Esophagus muscularis mucosa (tissue), 4 donors: ENCODE measurements at regions not wholly inside any gene's neighbourhood (a gene's known extent, or its start where the extent isn't known, plus 50 kb on each side); places are given as distances from the start of the nearest gene placed in this dataset.
A peak's percentile ranks its signal among the peaks of the same experiment; 100 is the strongest.

Experiments
- DNase-seq: peaks from one replicate; pipeline ENCODE4 v3.0.0-alpha.2; 2017; ENCODE audit errors: extremely low spot score
- H3K27ac ChIP-seq, 4 donors: fragments of 200-600 bp; sonication (generic); replicated peaks in 1 of 4; 1 replicate in 3 of 4; 2 replicates in 1 of 4; pipeline ENCODE4 v1.5.1; 2016 to 2019; ENCODE audit warnings: mild to moderate bottlenecking in 1 of 4
- H3K27me3 ChIP-seq, 4 donors: fragments of 200-600 bp; sonication (generic); one replicate each; pipeline versions ENCODE4 v1.5.1 to v1.6.0; 2016 to 2019
- H3K36me3 ChIP-seq, 4 donors: fragments of 200-600 bp; sonication (generic); one replicate each; pipeline ENCODE4 v1.5.1; 2016 to 2019
- H3K4me1 ChIP-seq, 4 donors: fragments of 200-600 bp; sonication (generic); one replicate each; pipeline ENCODE4 v1.5.1; 2016 to 2019
- H3K4me3 ChIP-seq, 4 donors: fragments of 200-600 bp; sonication (generic); 1 replicate in 2 of 4; 2 replicates in 2 of 4; pipeline ENCODE4 v1.5.1; 2016 to 2019; ENCODE audit warnings: mild to moderate bottlenecking in 4 of 4, moderate library complexity in 1 of 4
- H3K9me3 ChIP-seq, 4 donors: fragments of 200-600 bp; sonication (generic); 1 replicate in 3 of 4; 2 replicates in 1 of 4; pipeline ENCODE4 v1.5.1; 2016 to 2019
- CTCF ChIP-seq, 3 experiments: fragments of 200-600 bp in 2 of 3; fragments of 450-650 bp in 1 of 3; sonication (generic) in 2 of 3; IDR thresholded peaks; one replicate each; pipeline ENCODE4 v1.5.1; 2017 to 2019; ENCODE audit warnings: antibody characterized with exemption in 3 of 3, mild to moderate bottlenecking in 2 of 3, moderate library complexity in 1 of 3
- EP300 ChIP-seq: sonication (generic); formaldehyde crosslinking; IDR thresholded peaks from one replicate; pipeline ENCODE4 v1.6.1; 2017; ENCODE audit warnings: antibody characterized with exemption
- POLR2A ChIP-seq: fragments of 450-650 bp; IDR thresholded peaks from one replicate; pipeline ENCODE4 v1.6.1; 2017; ENCODE audit warnings: antibody characterized with exemption, moderate library complexity, mild to moderate bottlenecking, low read depth
- POLR2AphosphoS5 ChIP-seq, 2 donors: sonication (generic); formaldehyde crosslinking; IDR thresholded peaks; one replicate each; pipeline ENCODE4 v1.6.1; 2017; ENCODE audit warnings: antibody characterized with exemption in 2 of 2
- WGBS: methylation state at CpG from one replicate; pipeline ENCODE4 v1.1.5; 2018; 5-methylcytosine and 5-hydroxymethylcytosine counted together
- intact Hi-C: fragments of 100-400 bp; cut with DNase I; formaldehyde crosslinking; loops from one replicate; pipeline ENCODE4 v1.15.1; 2023

GRCh38 chr22:47847131-47847890 is 1084.9 kb downstream of the TBC1D22A start:
- intact Hi-C loops = no loop called here
- Histone ChIP-seq H3K36me3 (no peaks in the 10 kb centered on the region), H3K4me3 (no peak overlapping the region), H3K27ac (no peak overlapping the region), H3K27me3 (peaks cover 0 to 45% (median 0%) of the 10 kb centered on the region in 4 donors), H3K9me3 (no peaks in the 10 kb centered on the region), H3K4me1 (no peaks in the 10 kb centered on the region)
- DNase-seq = peak; percentile 72
- WGBS = 42% methylated on average over 7 of the region's 8 CpGs
- TF ChIP-seq EP300 (no peak), POLR2AphosphoS5 (IDR thresholded peaks at IDR 0.05) (no peak)

GRCh38 chr22:47846206-47846605 is 1083.8 kb downstream of the TBC1D22A start:
- TF ChIP-seq EP300 (no peak), POLR2AphosphoS5 (IDR thresholded peaks at IDR 0.05) (no peak), POLR2A (no peak), CTCF (IDR thresholded peaks at IDR 0.05) (no peak)
- 70% methylated on average over 2 of the region's 2 CpGs for WGBS
- intact Hi-C loops = no loop called here

GRCh38 chr22:47842119-47842518 is 1079.7 kb downstream of the TBC1D22A start:
- Histone ChIP-seq H3K27ac (no peak overlapping the region), H3K9me3 (peaks cover 0 to 9% (median 0%) of the 10 kb centered on the region in 4 donors), H3K36me3 (no peaks in the 10 kb centered on the region), H3K4me1 (no peaks in the 10 kb centered on the region), H3K27me3 (peaks cover 0 to 50% (median 0%) of the 10 kb centered on the region in 4 donors), H3K4me3 (no peak overlapping the region)
- WGBS = 45% methylated on average over 8 of the region's 10 CpGs
- no peak for TF ChIP-seq POLR2A
- no peak for TF ChIP-seq POLR2AphosphoS5 (IDR thresholded peaks at IDR 0.05)
- no peak for TF ChIP-seq EP300
- TF ChIP-seq CTCF (IDR thresholded peaks at IDR 0.05) = no peak
- DNase-seq = no peak
- intact Hi-C loops = no loop called here

More at GRCh38 chr22:47846206-47846605, 1083.8 kb downstream of the TBC1D22A start:
- no peaks in the 10 kb centered on the region for H3K9me3 ChIP-seq
- H3K4me3 ChIP-seq = no peak overlapping the region
- H3K4me1 ChIP-seq = no peaks in the 10 kb centered on the region
- DNase-seq = no peak
- H3K27ac ChIP-seq = no peak overlapping the region
- peaks cover 0 to 56% (median 0%) of the 10 kb centered on the region in 4 donors for H3K27me3 ChIP-seq
- H3K36me3 ChIP-seq = no peaks in the 10 kb centered on the region

GRCh38 chr22:47841156-47841555 is 1078.7 kb downstream of the TBC1D22A start:
- no peak overlapping the region for H3K27ac ChIP-seq
- peaks cover 0 to 9% (median 0%) of the 10 kb centered on the region in 4 donors for H3K9me3 ChIP-seq
- WGBS = 33% methylated on average over 3 of the region's 3 CpGs
- H3K4me3 ChIP-seq = no peak overlapping the region
- TF ChIP-seq POLR2A (no peak), CTCF (IDR thresholded peaks at IDR 0.05) (no peak), EP300 (no peak), POLR2AphosphoS5 (IDR thresholded peaks at IDR 0.05) (no peak)
- H3K36me3 ChIP-seq = no peaks in the 10 kb centered on the region
- intact Hi-C loops = no loop called here
- no peak for DNase-seq
- no peaks in the 10 kb centered on the region for H3K4me1 ChIP-seq
- H3K27me3 ChIP-seq = peaks cover 0 to 50% (median 0%) of the 10 kb centered on the region in 4 donors

- no peak for TF ChIP-seq POLR2AphosphoS5 (IDR thresholded peaks at IDR 0.05)
- TF ChIP-seq CTCF (IDR thresholded peaks at IDR 0.05) = no peak
- TF ChIP-seq POLR2A = no peak
- intact Hi-C loops = no loop called here
- Histone ChIP-seq H3K9me3 (peaks cover 0 to 9% (median 0%) of the 10 kb centered on the region in 4 donors), H3K27me3 (peaks cover 0 to 50% (median 0%) of the 10 kb centered on the region in 4 donors), H3K4me3 (no peak overlapping the region), H3K27ac (no peak overlapping the region), H3K36me3 (no peaks in the 10 kb centered on the region), H3K4me1 (no peaks in the 10 kb centered on the region)
- WGBS = 50% methylated on average over 13 of the region's 13 CpGs
- DNase-seq = no peak
Measured at GRCh38 chr22:47839595-47840227, 1077.3 kb downstream of the TBC1D22A start.
